ENCODE measurements at regions not wholly inside any gene's neighbourhood (a gene's known extent, or its start where the extent isn't known, plus 50 kb on each side); places are given as distances from the start of the nearest gene placed in this dataset.

- Mint-ChIP-seq H3K27ac (no peak overlapping the region), H3K4me3 (no peak overlapping the region), H3K9me3 (ENCODE audit: insufficient read depth) (peaks cover 6% of the 10 kb centered on the region), H3K4me1 (ENCODE audit: low read depth) (peaks cover 21% of the 10 kb centered on the region), H3K36me3 (ENCODE audit: low read depth) (peaks cover 2% of the 10 kb centered on the region), H3K27me3 (ENCODE audit: low read depth) (no peaks in the 10 kb centered on the region)
- ATAC-seq, result no peak
- no peak for DNase-seq
- ChIA-PET POLR2A (interaction anchor here (1.6 kb wide), 1 partner anchor 9 kb away, joined by 4 read pairs; no protein-coding TSS in a partner anchor), CTCF (interaction anchor here (0.6 kb wide), 1 partner anchor 115 kb away, joined by 4 read pairs; no protein-coding TSS in a partner anchor)
Observed at GRCh38 chr13:40379794-40380578, 286.5 kb downstream of the FOXO1 start.

DNA sequence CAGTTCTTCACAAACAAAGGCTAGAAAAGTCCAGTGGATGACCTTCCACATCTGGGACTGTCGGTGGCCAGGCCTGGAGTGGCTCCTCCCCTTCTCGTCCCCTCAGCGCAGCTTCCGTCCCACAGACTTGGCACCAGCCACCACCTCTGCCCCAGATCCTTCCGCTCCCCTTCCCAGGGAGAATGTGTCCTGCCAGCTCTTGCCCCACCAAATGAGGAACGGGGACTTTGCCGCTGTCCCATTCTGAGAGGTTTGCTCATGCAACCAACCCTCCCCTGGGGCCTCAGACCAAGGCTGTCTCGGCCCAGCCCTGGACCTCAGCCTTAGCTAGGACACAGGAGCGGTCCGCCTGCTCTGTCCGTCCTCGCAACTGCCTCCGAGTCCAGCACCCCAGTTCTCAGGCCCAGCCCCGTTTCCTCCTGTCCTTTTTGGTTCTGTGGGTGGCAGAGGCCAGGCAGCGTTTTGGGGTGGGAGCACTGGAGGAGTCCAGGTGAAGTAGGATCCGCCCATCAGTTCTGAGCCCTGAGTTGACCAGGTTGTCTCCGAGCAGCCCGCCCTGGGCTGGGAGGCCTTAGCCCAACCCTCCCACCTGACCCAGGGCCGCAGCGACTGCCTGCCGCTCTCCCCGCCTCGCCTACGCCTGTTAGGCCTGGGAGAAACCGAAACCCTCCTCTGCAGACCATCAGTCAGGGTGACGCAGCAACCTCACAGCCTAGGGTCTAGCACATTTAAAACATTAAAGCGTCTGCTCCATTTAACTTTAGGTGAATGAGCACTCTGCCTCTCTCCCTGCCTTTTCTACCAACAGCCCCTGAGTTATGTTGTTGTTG lies 284.3 kb downstream of the FOXO1 start:
- Mint-ChIP-seq H3K4me3 (no peak overlapping the region), H3K36me3 (ENCODE audit: low read depth) (peaks cover 7% of the 10 kb centered on the region), H3K9me3 (ENCODE audit: insufficient read depth) (peaks cover 6% of the 10 kb centered on the region), H3K27ac (no peak overlapping the region), H3K27me3 (ENCODE audit: low read depth) (no peaks in the 10 kb centered on the region), H3K4me1 (ENCODE audit: low read depth) (peaks cover 34% of the 10 kb centered on the region)
- DNase-seq (no peak), ATAC-seq (no peak)
- CTCF ChIA-PET, result no interaction called here
- POLR2A ChIA-PET, result no interaction called here

- no peak for ATAC-seq
- Mint-ChIP-seq H3K4me1 (ENCODE audit: low read depth) (peaks cover 38% of the 10 kb centered on the region), H3K36me3 (ENCODE audit: low read depth) (peaks cover 14% of the 10 kb centered on the region), H3K27me3 (ENCODE audit: low read depth) (no peaks in the 10 kb centered on the region), H3K9me3 (ENCODE audit: insufficient read depth) (peaks cover 12% of the 10 kb centered on the region), H3K4me3 (no peak overlapping the region), H3K27ac (no peak overlapping the region)
- ChIA-PET CTCF (no interaction called here), POLR2A (no interaction called here)
- no peak for DNase-seq
Observed at GRCh38 chr13:40383132-40383531, 283.3 kb downstream of the FOXO1 start.

- no peak overlapping the region for H3K27ac Mint-ChIP-seq
- H3K9me3 Mint-ChIP-seq (ENCODE audit: insufficient read depth), result peaks cover 8% of the 10 kb centered on the region
- peaks cover 17% of the 10 kb centered on the region for H3K36me3 Mint-ChIP-seq (ENCODE audit: low read depth)
- H3K4me1 Mint-ChIP-seq (ENCODE audit: low read depth), result peaks cover 44% of the 10 kb centered on the region
- POLR2A ChIA-PET, result no interaction called here
- ATAC-seq, result no peak
- DNase-seq, result no peak
- H3K4me3 Mint-ChIP-seq, result no peak overlapping the region
- H3K27me3 Mint-ChIP-seq (ENCODE audit: low read depth), result no peaks in the 10 kb centered on the region
- CTCF ChIA-PET, result no interaction called here
Observed at GRCh38 chr13:40383885-40384284, 282.6 kb downstream of the FOXO1 start.

DNA sequence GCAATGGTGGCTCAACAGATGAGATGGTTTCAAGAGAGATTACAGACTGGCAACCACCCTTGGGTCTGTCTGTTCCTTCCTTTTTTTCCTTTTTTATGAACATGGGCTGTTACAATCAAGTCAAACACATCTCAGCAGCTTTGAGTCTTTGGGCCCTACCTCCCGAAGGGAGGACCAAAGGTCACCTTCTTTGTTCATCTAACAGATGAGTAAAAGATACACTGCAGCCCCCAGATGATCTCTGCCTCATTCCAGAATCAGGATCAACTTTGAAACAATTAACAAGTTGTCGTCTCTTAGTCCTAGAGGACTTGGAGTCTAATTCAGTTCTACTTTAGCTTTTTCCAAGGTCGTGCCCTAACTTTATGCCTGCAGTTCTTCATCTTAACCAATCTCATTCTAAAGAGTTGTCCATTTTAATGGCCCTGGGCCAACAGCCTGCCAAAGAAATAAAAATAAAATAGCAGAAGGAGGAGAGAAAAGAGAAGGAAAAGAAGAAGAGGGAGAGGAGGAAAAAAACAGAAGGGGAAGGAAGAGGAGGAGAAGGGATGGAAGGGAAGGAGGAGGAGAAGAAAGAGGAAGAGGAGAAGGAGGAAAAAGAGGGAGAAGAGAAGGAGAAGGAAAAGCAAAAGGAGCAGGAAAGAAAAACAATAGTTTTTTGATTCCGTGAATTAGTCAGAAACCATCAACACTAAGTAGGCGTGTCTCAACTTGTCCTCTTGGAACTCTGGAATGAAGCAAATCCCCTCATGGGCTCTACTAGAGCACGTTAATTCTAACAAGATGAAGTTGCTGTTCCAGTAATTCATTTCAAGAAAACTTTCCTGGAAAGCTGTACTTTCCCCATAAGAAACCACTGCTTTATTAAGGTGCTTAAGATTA lies 281.2 kb downstream of the FOXO1 start:
- peaks cover 52% of the 10 kb centered on the region for H3K4me1 Mint-ChIP-seq (ENCODE audit: low read depth)
- CTCF ChIA-PET, result no interaction called here
- POLR2A ChIA-PET, result interaction anchor here (0.6 kb wide), 1 partner anchor 10 kb away, joined by 3 read pairs; no protein-coding TSS in a partner anchor

GRCh38 chr13:40385858-40386180 lies 280.6 kb downstream of the FOXO1 start:
- ATAC-seq (no peak), DNase-seq (no peak)
- no peak overlapping the region for H3K27ac Mint-ChIP-seq
- ChIA-PET CTCF (no interaction called here), POLR2A (interaction anchor here (0.6 kb wide), 1 partner anchor 10 kb away, joined by 3 read pairs; no protein-coding TSS in a partner anchor)
- H3K4me3 Mint-ChIP-seq, result no peak overlapping the region
- peaks cover 58% of the 10 kb centered on the region for H3K4me1 Mint-ChIP-seq (ENCODE audit: low read depth)
- no peaks in the 10 kb centered on the region for H3K27me3 Mint-ChIP-seq (ENCODE audit: low read depth)
- H3K36me3 Mint-ChIP-seq (ENCODE audit: low read depth), result peaks cover 20% of the 10 kb centered on the region
- peaks cover 6% of the 10 kb centered on the region for H3K9me3 Mint-ChIP-seq (ENCODE audit: insufficient read depth)

More for the DNA sequence above, 281.2 kb downstream of the FOXO1 start:
- Mint-ChIP-seq H3K27me3 (ENCODE audit: low read depth) (no peaks in the 10 kb centered on the region), H3K36me3 (ENCODE audit: low read depth) (peaks cover 20% of the 10 kb centered on the region), H3K27ac (no peak overlapping the region), H3K9me3 (ENCODE audit: insufficient read depth) (peaks cover 6% of the 10 kb centered on the region), H3K4me3 (no peak overlapping the region)
- ATAC-seq (no peak), DNase-seq (no peak)

GRCh38 chr13:40386586-40386985 lies 279.9 kb downstream of the FOXO1 start:
- ATAC-seq, result no peak
- DNase-seq, result no peak
- Mint-ChIP-seq H3K27ac (peak overlapping the region; percentile 5), H3K36me3 (ENCODE audit: low read depth) (peaks cover 20% of the 10 kb centered on the region), H3K9me3 (ENCODE audit: insufficient read depth) (peaks cover 6% of the 10 kb centered on the region), H3K4me1 (ENCODE audit: low read depth) (peaks cover 59% of the 10 kb centered on the region), H3K4me3 (no peak overlapping the region), H3K27me3 (ENCODE audit: low read depth) (no peaks in the 10 kb centered on the region)
- CTCF ChIA-PET, result interaction anchor here (1.0 kb wide), 1 partner anchor 296 kb away, joined by 3 read pairs; no protein-coding TSS in a partner anchor
- POLR2A ChIA-PET, result interaction anchor here (0.7 kb wide), 1 partner anchor 24 kb away, joined by 3 read pairs; no protein-coding TSS in a partner anchor

GRCh38 chr13:40387775-40388174 lies 278.7 kb downstream of the FOXO1 start:
- ATAC-seq, result no peak
- DNase-seq, result no peak
- peak overlapping the region; percentile 59 for H3K4me3 Mint-ChIP-seq
- ChIA-PET POLR2A (interaction anchor here (0.6 to 2.6 kb wide), 9 partner anchors 8 to 691 kb away, joined by 3 to 15 read pairs (median 8); no protein-coding TSS in a partner anchor), CTCF (no interaction called here)
- H3K27ac Mint-ChIP-seq, result peak overlapping the region; percentile 96
- H3K36me3 Mint-ChIP-seq (ENCODE audit: low read depth), result peaks cover 20% of the 10 kb centered on the region
- H3K9me3 Mint-ChIP-seq (ENCODE audit: insufficient read depth), result peaks cover 6% of the 10 kb centered on the region
- H3K27me3 Mint-ChIP-seq (ENCODE audit: low read depth), result no peaks in the 10 kb centered on the region
- peaks cover 59% of the 10 kb centered on the region for H3K4me1 Mint-ChIP-seq (ENCODE audit: low read depth)

GRCh38 chr13:40388617-40389016 lies 277.8 kb downstream of the FOXO1 start:
- ATAC-seq (peak; percentile 97), DNase-seq (peak; percentile 95)
- H3K27ac Mint-ChIP-seq, result peak overlapping the region; percentile 97
- peak overlapping the region; percentile 74 for H3K4me3 Mint-ChIP-seq
- no peaks in the 10 kb centered on the region for H3K27me3 Mint-ChIP-seq (ENCODE audit: low read depth)
- H3K9me3 Mint-ChIP-seq (ENCODE audit: insufficient read depth), result peaks cover 6% of the 10 kb centered on the region
- POLR2A ChIA-PET, result interaction anchor here (0.6 to 2.6 kb wide), 21 partner anchors 9 to 389 kb away, joined by 3 to 15 read pairs (median 4); partner anchors contain the start of gene FOXO1
- peaks cover 20% of the 10 kb centered on the region for H3K36me3 Mint-ChIP-seq (ENCODE audit: low read depth)
- CTCF ChIA-PET, result interaction anchor here (0.8 to 1.9 kb wide), 11 partner anchors 12 to 320 kb away, joined by 3 to 10 read pairs (median 3); no protein-coding TSS in a partner anchor
- peaks cover 57% of the 10 kb centered on the region for H3K4me1 Mint-ChIP-seq (ENCODE audit: low read depth)

GRCh38 chr13:40389081-40389641 lies 277.3 kb downstream of the FOXO1 start:
- peak; percentile 71 for DNase-seq
- ChIA-PET CTCF (interaction anchor here (0.8 to 1.9 kb wide), 12 partner anchors 12 to 446 kb away, joined by 3 to 10 read pairs (median 3); no protein-coding TSS in a partner anchor), POLR2A (interaction anchor here (0.6 to 2.6 kb wide), 27 partner anchors 9 to 388 kb away, joined by 3 to 15 read pairs (median 4); partner anchors contain the start of gene FOXO1)
- H3K36me3 Mint-ChIP-seq (ENCODE audit: low read depth), result peaks cover 20% of the 10 kb centered on the region
- peak; percentile 73 for ATAC-seq
- peak overlapping the region; percentile 74 for H3K4me3 Mint-ChIP-seq
- H3K4me1 Mint-ChIP-seq (ENCODE audit: low read depth), result peaks cover 56% of the 10 kb centered on the region
- no peaks in the 10 kb centered on the region for H3K27me3 Mint-ChIP-seq (ENCODE audit: low read depth)
- H3K9me3 Mint-ChIP-seq (ENCODE audit: insufficient read depth), result peaks cover 6% of the 10 kb centered on the region
- peak overlapping the region; percentile 97 for H3K27ac Mint-ChIP-seq
